GM19455 (cell line): ENCODE measurements at regions not wholly inside any gene's neighbourhood (a gene's known extent, or its start where the extent isn't known, plus 50 kb on each side); places are given as distances from the start of the nearest gene placed in this dataset.
"Not testable (repeated sequence)": the region's sequence is repeated elsewhere in the genome, so short reads cannot be mapped to it uniquely, and the experiment has no call there.

Experiments used
- ATAC-seq: cut with Tn5 transposase; IDR thresholded peaks from one replicate; pipeline ENCODE4 v1.9.1; 2021; ENCODE audit not compliant: unreplicated experiment

- ATAC-seq, result no peak
Observed at GRCh38 chr6:9083108-9083507, 647.8 kb upstream of the SLC35B3 start.

DNA sequence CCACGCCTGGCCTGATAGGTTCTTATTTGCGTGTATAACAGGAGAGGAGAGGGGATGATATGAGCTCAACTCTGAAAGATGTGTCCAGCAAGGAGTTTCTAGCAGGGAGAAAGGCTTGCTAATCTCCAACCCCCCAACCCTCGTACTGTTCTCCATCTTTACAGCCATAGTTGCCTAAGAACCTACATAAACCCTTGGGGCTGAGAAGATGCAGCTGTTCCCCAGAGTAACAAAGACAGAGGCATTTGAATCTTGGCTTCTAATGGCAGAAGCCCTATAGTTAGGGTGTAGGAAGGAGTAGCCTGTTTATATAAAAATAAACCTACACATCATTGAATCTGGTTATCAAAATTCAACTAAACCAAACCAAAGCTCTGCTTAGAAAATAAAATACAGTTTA is 631.4 kb upstream of the SLC35B3 start:
- ATAC-seq, result no peak

- ATAC-seq, result no peak
Observed at GRCh38 chr6:9064156-9064555, 628.8 kb upstream of the SLC35B3 start.

DNA sequence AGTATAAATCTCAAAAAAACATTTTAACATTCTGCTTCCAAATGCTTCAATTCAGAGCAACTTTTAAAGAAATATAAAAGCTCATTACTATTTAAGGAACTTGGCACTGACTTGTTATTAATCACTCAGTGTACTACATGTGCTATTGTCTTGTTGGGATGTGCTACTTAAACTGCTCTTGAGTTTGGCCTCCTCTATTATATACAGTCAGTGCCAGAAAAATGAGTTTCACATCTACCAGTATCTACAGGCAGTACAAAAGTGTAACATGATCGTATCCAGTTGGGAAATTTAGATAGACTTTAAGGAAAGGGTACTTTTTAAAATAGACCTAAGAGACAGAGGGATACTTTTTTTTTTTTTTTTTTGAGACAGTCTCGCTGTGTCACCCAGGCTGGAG is 627.3 kb upstream of the SLC35B3 start:
- no peak for ATAC-seq

DNA sequence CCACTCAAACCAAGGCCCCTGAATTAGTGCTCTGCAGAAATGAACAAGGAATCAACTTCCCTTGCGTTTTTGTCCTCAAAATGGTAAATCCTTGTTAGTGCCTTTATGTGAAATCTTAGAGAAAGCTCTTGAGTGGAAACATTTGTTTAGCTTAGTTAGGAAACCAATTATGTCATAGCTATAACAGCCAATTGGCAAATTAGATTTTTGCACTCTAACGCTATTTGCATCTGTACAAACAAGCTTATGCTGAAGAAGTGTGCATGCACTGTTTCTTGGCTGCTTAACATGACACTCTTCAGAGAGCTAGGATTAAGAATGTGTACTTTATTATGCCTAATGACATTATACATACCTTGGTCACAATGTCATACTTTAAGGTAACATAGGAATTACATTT is 622.6 kb upstream of the SLC35B3 start:
- no peak for ATAC-seq

DNA sequence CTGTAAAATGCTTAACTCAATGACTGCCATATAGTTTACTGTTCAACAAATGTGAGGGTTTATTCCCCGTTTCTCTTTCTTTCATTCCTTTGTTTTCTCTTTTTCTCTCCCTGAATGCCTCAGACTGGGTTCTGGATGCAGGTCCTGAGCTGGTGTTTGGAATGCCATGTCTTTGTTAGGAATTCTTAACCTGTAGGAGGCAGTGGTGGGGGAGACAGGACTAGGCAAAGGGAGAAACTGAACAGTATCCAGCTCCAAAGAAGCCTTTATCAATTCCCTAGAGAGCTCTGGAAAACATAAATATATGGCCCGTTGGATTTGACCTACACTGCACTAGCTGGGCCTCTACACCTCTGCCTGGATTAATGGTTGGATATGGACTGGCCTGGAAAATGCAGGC is 621.2 kb upstream of the SLC35B3 start:
- ATAC-seq, result no peak

DNA sequence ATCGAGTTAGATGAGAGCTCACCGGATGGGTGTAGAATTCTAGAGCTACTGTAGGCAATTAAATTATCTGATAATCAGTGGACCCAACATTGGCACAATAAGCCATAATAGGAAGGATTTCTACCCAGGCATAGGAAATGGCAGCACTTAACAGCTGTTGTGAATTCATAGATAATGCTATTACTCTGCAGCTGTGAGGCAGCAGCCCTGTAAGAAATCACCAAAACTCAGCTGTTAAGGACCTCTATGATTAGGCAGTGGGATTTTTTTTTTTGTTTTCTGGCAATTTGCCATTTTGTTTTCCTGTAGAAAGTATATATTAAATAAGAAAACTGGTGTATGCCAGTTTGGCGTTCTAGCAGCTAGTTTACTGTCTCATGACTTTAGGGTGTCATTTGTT is 609.1 kb upstream of the SLC35B3 start:
- ATAC-seq, result no peak

DNA sequence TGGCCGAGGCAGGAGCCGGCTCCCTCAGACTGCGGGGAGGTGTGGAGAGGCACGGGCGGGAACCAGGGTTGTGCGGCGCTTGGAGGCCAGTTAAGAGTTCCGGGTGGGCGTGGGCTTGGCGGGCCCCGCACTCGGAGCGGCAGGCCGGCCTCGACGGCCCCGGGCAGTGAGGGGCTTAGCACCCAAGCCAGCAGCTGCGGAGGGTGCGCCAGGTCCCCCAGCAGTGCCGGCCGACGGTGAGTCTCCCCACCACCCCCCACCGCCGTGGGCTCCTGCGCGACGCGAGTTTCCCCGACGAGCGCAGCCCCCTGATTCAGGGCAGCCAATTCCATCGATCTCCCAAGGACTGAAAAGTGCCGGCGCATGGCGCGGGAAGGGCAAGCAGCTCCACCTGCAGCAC is 605.4 kb upstream of the SLC35B3 start:
- ATAC-seq, result no peak

DNA sequence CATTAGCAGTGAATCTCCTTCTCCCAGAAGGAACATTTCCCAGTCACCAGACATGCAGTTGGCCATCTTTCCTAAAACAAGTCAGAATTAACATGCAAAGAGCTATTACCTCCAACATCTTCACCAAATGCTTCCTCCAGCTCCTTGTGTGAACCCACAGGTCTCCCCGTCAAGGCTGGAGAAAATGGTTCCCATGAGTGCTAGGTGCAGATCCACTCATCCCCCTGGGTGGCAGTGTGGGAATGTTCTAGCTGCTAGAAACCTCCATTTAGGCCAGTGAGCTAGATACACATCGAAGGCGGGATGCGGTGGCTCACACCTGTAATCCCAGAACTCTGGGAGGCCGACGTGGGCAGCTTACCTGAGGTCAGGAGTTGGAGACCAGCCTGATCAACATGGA is 603.9 kb upstream of the SLC35B3 start:
- ATAC-seq, result no peak

DNA sequence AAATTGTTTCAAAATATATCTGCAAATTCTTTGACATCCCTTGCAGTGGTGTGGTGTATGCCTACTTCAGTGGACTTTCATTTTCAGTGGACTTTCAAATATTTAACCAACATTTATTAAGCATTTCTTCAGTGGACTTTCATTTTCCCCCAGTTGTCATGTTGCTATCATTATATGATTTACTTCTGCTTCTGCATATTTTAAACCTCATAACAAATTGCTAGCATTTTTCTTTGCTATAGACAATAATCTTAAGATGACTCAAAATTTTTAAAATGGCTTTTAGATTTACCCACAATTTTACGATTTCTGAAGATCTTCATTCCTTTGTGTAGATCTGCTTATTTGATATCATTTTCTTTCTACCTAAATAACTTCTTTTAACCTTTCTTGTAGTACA is 592.7 kb upstream of the SLC35B3 start:
- ATAC-seq, result no peak

- no peak for ATAC-seq
Observed at GRCh38 chr6:9025796-9026394, 590.5 kb upstream of the SLC35B3 start.

DNA sequence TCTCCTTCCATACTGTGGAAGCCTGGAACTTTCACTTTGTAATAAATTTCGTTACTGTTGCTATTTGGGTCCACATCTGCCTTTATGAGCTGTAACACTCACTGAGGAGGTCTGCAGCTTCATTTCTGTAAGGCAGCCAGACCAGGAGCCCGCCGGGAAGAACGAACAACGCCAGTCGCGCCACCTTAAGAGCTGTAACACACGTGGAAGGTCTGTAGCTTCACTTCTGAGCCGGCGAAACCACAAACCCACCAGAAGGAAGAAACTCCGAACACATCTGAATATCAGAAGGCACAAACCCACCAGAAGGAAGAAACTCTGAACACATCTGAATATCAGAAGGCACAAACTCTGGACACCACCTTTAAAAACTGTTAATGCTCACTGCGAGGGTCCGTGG is 589.9 kb upstream of the SLC35B3 start:
- ATAC-seq, result no peak

- not testable (repeated sequence) for ATAC-seq
Observed at GRCh38 chr6:9024246-9024645, 588.9 kb upstream of the SLC35B3 start.

- ATAC-seq, result no peak
Observed at GRCh38 chr6:9020001-9020400, 584.7 kb upstream of the SLC35B3 start.

DNA sequence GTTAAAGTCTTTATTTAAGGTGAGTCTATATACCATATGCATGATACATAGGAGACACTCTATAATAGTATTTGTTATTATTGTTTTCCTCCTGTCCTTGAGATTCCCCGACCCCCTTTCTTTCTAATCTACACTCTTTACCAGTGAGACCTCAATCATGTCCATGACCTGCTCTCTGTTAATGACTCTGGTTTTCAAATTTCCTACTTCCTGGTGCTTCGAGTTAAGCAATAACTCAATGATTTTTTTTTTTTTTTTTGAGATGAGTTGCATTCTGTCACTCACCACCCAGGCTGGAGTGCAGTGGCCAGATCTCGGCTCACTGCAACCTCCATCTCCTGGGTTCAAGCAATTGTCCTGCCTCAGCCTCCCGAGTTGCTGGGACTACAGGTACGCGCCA is 574.6 kb upstream of the SLC35B3 start:
- ATAC-seq, result no peak

DNA sequence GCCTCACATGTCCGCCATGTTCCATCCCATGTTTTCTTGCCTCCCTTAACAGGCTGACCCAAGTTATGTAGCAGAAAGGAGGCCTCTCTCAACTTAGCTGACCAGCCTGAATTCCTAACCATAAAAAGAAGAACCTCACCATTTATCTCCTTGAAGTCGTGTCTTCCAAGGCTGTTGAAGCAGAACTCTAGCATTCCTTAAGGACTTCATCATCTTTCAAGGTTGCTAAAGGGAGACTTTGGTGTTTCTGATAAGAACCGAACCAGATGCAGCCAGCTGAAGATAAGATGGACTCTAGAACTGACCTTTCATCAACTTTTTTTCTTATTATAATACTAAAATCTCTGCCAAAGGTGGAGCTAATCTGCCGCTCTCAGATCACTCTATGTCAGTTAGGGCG is 571.7 kb upstream of the SLC35B3 start:
- no peak for ATAC-seq

- no peak for ATAC-seq
Observed at GRCh38 chr6:9002833-9003232, 567.5 kb upstream of the SLC35B3 start.

DNA sequence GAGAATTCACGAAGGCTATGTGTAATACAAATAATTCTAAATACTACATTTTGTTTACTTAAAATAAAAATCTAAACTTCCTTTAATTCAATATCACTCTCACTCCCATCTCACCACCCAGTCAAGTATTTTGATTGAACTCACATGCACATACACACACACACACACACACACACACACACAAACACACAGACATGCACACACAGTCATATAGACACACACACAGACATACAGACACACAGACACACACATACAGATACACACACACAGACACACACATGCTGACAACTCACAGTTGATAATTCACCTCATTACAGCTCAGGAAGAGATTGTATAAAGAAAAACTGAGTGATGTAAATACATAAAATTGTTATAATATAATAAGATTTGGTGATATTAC is 559.8 kb upstream of the SLC35B3 start:
- ATAC-seq, result no peak

- ATAC-seq, result no peak
Observed at GRCh38 chr6:8993111-8993510, 557.8 kb upstream of the SLC35B3 start.

DNA sequence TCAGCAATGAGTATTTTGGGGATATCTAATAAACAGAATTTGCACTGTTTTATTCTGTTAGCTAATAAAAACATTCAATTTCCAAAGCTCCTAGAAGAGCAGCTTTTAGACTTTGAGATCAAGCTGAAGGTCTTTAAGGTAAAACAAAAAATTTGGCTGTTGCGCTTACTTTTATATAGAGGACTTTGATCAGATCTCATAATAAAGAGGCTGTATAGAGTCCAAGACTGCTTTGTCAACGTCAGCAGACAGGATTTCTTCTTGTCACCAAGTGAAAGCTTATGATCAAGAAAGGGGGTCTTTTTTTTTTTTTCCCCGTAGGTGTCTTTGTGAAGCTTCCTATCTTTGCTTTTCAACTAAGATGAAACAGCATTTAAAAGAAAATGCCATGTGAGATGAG is 556.5 kb upstream of the SLC35B3 start:
- no peak for ATAC-seq

- ATAC-seq, result no peak
Observed at GRCh38 chr6:8990075-8990474, 554.7 kb upstream of the SLC35B3 start.

DNA sequence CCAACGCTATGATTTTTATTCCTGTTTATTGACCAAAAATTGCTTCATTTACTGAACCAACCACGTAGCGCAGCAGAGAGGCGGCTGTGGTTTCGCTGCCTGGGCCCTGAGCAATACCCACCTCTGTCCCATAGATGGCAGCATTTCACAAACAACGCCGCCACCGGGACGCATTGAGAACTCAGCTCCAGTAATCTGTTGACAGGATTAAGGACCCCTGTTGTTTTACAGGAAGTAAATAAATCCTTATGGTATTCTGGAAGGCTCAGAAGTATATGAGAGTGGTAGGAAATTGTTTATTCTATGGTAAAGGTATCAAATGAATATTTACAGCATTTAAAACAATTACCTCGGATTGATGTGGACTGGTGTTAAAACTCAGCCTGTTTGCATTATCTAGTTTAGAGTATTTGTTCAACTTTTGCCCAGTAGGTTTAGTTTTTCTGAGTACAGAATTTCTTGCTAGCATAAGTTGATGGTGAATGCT is 547.9 kb upstream of the SLC35B3 start:
- peak; percentile 99 for ATAC-seq

DNA sequence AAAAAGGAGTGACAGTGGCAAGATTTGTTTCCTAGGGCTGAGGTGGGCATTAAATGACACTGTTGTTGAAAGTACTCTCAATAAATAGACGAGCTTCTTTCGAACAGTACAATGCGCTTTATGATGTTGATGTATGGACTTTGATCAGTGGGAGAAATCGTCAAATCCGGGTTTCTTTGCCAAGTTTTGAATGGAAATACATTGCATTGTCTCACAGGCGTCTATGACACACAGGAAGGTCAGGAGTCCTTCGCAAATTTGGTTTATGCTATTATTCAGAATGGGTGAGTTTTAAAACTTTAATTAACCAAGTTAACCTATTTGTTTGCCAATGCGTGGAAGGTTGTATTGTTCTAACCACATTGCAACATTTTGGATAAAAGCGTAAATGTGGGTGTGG is 547.3 kb upstream of the SLC35B3 start:
- ATAC-seq, result no peak

DNA sequence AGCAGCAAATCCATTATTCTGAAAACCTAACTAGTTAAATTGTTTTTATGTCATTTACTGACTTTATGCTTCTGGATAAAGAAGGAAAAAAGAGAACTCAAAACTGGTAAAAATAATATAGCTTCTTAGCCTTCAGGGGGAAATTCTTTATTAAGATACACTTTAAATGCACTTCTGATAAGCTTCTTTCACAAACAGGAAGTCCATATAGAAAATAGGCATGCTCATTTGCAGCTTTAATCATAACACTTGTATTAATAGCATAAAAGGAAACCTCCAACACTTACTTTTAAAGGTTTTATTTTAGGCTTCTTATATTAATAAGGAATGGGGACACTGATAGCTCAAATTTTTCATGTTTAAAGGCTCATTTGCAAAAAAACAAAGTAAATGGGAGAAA is 538.0 kb upstream of the SLC35B3 start:
- no peak for ATAC-seq
